Mammary epithelial cell (primary cell): ENCODE measurements at regions not wholly inside any gene's neighbourhood (a gene's known extent, or its start where the extent isn't known, plus 50 kb on each side); places are given as distances from the start of the nearest gene placed in this dataset.

Source experiments
- CTCF ChIP-seq, 2 donors: IDR thresholded peaks in 1 of 2; conservative IDR thresholded peaks in 1 of 2; 2 replicates each; pipeline ENCODE4 v1.5.1; 2011 to 2012; ENCODE audit warnings: inconsistent platforms in 2 of 2, low read length in 2 of 2, mild to moderate bottlenecking in 2 of 2, control low read depth in 1 of 2, low read depth in 1 of 2; ENCODE audit not compliant: insufficient read depth in 1 of 2; ENCODE audit errors: extremely low read depth in 1 of 2
- EZH2 ChIP-seq: IDR thresholded peaks from 2 replicates; pipeline ENCODE4 v1.6.1; 2012; ENCODE audit warnings: low read length, inconsistent platforms, borderline replicate concordance

DNA sequence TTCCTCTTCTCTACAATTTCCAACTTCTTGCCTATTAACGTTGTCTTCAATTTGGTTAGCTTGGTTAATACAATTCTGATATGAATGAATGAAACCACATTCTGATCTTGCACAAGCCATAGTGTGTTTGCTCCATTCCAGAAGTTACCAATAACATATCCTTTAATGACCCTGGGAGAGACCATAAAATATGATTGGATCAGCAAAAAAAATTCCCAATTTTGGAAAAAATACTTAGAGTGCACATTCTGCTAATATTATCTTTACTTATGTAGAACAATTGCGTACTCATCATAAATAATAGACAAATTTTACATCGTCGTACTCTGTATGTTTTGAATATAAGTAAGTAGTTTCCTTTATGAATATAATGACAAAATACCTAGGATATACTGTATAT is 117.2 kb downstream of the SLITRK5 start:
- TF ChIP-seq CTCF (conservative IDR thresholded peaks at IDR 0.05 in 1 of 2, IDR thresholded peaks at IDR 0.05 in 1 of 2; ENCODE audit: extremely low read depth in 1 of 2, insufficient read depth in 1 of 2, low read depth in 1 of 2, low read length in 2 of 2) (no peak), EZH2 (no peak)
